ENCODE measurements at regions not wholly inside any gene's neighbourhood (a gene's known extent, or its start where the extent isn't known, plus 50 kb on each side); places are given as distances from the start of the nearest gene placed in this dataset.

DNA sequence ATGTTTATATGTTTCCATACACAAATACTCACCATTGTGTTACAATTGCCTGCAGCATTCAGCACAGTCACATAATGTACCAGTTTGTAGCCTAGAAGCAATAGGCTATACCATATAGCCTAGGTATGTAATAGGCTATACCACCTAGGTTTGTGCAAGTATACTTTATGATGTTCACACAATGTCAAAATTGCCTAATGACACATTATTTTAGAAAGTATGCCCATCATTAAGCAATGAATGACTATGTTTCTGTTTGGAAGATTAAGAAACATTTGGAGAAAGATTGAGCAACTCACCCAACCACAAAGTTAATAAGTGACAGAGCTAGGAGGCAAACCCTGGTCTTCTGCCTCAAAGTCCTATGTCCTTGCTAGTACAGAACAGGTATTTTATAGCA, 96.8 kb upstream of the GRIA3 start:
- TF ChIP-seq EZH2 (optimal IDR thresholded peaks at IDR 0.05; ENCODE audit: low read depth, low read length): no peak
- TF ChIP-seq, protein P1, sequence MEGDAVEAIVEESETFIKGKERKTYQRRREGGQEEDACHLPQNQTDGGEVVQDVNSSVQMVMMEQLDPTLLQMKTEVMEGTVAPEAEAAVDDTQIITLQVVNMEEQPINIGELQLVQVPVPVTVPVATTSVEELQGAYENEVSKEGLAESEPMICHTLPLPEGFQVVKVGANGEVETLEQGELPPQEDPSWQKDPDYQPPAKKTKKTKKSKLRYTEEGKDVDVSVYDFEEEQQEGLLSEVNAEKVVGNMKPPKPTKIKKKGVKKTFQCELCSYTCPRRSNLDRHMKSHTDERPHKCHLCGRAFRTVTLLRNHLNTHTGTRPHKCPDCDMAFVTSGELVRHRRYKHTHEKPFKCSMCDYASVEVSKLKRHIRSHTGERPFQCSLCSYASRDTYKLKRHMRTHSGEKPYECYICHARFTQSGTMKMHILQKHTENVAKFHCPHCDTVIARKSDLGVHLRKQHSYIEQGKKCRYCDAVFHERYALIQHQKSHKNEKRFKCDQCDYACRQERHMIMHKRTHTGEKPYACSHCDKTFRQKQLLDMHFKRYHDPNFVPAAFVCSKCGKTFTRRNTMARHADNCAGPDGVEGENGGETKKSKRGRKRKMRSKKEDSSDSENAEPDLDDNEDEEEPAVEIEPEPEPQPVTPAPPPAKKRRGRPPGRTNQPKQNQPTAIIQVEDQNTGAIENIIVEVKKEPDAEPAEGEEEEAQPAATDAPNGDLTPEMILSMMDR (IDR thresholded peaks at IDR 0.05; ENCODE audit: low read length): no peak
